NCI-H1105 treated with DMSO at 0.1 percent for 48 hours (cell line): ENCODE measurements at regions not wholly inside any gene's neighbourhood (a gene's known extent, or its start where the extent isn't known, plus 50 kb on each side); places are given as distances from the start of the nearest gene placed in this dataset.

Experiments
- DNase-seq: peaks from one replicate; lab custom pipeline; 2025; lab: John Stamatoyannopoulos, UW

DNA sequence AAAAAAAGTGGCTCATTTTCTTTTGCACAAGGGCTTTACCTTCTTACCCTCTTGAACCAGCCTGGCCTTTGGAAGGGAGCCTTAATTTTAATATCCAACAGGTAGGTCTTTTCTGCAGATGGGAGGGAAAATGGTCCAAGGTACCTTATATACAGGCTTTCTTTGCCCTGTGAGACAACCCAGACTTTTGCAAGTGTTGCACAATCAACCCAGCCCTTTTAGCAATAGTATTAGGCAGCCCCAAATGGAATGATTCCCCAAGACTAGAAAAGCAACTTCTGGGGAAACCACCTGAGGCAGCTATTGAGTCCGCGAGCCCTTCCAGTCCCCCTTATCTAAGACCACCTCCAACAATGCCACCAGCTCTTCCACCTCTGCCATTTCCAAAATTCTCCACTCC lies 1138.3 kb downstream of the XPNPEP1 start:
- DNase-seq: no peak

DNA sequence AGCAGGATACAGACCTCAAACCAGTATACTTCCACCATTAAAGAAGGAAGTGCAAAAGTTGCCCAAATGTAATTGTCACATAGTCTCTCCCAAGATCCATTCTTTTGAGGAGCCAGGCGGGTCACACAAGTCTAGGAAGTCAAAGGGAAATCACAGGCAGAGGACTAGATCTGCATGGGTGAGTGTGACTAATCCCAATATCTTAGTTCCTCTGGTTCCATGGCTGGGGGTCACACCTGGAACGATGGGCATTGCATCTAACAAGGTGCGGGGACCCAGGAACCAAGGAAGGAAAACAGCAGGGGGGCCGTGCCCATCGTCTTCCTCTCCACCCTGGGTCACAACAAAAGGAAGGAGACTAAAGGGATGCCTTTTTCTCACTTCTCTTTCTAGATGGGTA lies 1138.8 kb downstream of the XPNPEP1 start:
- no peak for DNase-seq

DNA sequence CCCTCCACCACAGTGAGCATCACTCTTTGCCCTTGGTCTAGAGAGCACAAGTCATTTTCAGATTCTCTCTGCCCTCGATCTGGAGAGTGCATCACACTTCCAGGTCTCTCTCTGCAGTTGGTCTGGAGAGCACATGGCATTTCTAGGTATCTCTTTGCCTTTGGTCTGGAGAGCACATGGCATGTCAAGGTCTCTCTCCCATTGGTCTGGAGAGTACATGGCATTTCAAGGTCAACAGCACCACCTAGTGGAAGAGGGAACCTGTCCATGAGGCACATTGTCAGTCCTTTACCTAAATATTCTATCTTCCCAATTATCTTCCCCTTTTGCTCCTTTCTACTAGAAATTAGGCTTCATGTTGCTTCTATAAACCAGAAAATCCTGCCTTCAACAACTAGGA lies 1139.4 kb downstream of the XPNPEP1 start:
- peak; percentile 1 for DNase-seq

DNA sequence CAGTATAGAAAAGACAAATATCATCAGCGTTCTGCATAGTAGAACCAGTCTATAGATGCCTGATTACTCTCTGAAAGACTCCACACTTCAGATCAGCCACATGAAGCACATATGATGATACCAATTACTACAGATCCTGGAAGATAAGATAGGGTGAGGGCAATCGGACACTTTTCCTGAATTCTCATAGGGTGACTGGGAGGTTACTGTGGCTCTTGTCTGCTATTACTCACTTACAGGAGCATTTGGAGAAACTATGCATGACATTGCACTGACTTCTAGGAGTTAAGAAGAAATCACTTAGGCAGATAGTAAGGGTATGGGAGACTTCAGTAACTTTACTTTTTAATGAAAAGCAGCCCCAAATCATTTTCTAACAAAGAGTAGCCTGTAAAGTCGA lies 1140.9 kb downstream of the XPNPEP1 start:
- DNase-seq: no peak

DNA sequence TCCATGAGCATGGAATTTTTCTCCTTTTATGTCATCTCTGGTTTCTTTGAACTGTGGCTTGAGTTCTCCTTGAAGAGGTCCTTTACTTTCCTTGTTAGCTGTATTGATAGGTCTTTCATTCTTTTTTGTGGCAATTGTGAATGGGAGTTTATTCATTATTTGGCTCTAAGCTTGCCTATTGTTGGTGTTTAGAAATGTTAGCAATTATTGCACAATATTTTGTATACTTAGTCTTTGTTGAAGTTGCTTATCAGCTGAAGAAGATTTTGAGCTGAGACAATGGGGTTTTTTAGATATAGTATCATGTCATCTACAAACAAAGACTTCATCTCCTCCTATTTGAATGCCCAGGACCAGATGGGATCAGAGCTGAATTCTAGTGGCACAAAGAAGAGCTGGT lies 1143.8 kb downstream of the XPNPEP1 start:
- no peak for DNase-seq

DNA sequence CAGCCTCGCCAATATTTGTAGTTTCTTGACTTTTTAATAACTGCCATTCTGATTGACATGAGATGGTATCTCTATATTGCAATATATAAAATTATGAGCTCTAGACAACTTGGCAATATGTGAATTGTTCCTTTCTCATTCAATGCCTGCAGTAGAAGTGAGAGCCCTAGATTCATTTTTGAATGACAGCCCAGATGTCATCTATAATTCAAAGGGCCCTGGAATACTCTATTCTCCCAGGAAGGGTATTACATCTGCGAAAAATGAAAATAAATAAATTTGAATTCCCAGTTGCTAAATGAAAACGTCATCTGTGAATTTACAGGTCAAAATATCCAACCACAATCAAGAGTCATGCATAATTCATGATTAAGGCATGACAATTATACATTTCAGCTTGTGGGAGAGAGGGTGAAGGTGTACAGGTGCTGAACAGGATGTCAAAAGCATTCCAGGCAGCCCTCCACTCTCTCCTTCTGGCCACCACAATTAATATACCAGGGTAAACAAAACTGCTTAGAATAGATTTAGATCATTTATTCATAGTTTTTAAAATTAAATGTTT lies 1147.3 kb downstream of the XPNPEP1 start:
- DNase-seq: no peak

DNA sequence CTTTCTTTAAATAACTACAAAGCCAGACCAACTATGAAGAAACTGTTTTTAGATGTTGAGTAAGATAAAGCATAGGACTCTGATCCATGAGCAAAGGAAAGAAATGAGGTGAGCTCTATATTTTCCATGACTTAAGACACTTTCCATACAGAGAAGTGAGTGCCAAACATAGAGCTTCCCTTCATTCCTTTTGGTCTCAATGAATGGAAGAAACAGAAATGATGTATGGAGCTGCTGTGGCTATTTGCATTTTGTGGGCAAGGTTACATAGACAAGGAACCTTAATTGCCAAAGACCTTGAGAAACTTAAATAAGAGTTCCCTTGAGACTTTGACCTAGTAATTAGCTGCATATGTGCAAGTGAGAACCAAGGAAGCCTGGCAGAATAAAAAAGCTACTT lies 1152.2 kb downstream of the XPNPEP1 start:
- no peak for DNase-seq

DNA sequence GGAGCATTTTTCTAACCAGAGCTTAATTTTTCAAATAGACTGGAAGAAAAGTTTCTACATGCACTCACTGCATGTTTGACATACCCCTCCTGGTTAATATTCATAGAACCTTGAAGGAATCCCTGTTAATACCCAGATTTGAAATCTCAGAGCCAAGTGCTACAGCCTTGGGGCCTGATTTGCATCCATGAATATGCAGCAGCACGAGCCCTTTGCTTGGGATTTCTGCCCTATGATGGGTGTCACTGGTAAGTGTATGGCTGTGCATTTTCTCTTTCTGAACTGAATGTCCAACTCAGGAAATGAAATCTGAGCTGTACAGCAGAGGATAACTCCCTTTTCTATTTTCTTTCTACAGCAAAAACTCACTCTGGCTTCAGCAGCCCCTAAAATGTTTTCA lies 1157.5 kb downstream of the XPNPEP1 start:
- DNase-seq: no peak

DNA sequence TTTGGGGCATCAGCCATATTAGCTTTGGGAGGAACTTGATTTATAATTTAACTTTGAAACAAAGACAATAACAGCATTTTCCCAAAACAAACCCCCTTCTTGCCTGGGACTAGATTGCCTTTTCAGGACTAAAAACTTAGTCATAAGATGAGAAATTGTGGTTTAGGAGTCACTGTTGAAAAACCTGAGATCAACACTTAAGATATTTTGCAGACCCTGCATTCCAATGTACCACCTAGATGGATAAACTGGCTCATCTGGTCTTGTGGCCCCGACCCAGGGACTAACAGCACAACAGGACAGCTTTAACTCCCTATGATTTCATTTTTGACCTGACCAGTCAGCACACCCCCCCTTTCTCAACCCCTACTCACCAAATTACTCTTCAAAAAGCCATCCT lies 1165.4 kb downstream of the XPNPEP1 start:
- no peak for DNase-seq

DNA sequence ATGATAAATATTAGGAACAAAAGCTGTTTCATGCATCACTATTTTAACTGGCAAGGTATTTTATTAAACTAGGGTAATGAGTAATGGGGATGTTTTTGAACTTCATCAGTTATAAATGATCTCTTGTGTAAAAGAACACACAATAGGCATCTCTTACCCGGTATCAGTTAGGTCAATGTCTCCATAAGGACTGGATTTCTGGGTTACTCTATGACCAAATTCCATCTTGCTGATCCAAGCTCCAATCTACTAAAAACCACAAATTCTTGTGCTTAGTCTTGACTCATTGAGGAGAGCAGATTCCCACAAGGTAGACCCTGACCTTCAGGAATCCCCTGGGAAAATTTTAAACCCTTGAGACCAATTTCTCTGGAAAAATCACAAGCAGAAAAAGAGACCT lies 1167.7 kb downstream of the XPNPEP1 start:
- DNase-seq: no peak

DNA sequence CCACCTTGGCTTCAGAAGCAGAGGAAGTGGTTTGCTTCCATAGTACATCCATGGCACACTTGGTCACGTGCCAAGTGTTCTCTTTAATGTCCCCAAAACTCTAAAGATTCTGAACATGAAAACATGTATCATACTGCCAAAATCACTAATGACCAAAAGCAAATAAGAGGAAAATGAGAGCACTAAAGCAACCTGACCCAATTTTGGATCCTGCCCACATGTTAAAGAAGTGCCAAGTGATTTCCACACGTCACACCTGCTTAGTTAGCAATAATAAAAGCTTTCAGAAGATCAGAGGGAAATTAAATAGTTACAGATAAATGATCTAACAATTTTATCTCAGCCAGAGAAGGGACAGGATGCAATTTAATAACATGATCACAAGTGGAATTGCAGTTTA lies 1170.0 kb downstream of the XPNPEP1 start:
- DNase-seq: peak; percentile 96

DNA sequence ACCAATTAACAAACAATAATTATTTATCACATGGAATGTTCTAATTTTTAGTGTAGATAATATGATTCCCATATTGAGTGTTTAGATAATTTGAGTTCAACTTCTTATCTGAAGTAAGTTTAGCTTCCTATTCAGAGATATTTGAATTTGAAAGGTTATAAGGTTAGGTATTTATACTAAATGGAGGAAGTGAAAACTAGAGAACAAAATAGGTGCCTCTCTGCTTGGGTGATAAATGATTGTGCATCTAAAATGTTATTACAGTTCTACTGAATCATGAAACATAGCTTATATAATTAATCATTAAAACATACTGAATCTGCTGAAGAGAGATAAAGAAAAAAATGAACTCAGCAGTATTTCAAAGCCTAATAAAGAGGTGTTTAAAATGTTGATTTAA lies 1174.3 kb downstream of the XPNPEP1 start:
- no peak for DNase-seq

DNA sequence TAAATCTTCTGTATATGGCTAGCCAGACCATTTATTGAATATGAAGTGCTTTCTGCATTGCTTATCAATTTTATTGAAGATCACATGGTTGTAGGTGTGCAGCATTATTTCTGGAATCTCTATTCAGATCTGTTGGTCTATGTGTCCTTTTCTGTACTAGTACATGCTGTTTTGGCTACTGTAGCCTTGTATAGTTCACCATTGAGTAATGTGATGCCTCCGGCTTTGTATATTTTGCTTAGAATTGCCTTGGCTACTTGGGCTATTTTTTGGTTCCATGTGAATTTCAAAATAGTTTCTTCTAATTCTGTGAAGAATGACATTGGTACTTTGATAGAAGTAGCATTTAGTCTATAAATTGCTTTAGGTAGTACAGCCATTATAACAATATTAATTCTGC lies 1187.2 kb downstream of the XPNPEP1 start:
- DNase-seq: no peak

DNA sequence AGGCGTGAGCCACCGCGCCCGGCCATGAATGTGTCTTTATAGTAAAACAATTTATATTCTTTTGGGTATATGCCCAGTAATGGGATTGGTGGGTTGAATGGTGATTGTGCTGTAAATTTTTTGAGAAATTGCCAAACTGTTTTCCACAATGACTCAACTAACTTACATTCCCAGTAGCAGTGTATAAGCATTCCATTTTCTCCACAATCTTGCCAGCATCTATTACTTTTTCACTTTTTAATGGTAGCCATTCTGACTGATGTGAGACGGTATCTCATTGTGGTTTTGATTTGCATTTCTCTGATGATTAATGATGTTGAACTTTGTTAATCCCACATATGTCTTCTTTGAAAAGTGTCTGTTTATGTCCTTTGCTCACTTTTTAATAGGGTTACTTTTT lies 1187.9 kb downstream of the XPNPEP1 start:
- DNase-seq: no peak

DNA sequence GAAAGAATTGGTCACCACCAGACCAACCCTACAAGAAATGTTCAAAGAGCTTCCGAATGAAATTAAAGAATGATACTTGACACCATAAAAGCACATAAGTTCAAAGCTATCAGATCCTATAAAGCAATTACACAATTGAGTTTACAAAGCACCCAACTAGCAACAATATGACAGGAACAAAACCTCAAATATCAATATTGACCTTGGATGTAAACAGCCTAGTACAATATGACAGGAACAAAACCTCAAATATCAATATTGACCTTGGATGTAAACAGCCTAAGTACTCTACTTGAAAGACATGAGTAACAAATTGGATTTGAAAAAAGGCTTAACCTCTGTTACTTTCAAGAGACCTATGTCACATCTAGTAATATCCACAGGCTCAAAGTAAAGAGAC lies 1201.4 kb downstream of the XPNPEP1 start:
- peak; percentile 24 for DNase-seq

DNA sequence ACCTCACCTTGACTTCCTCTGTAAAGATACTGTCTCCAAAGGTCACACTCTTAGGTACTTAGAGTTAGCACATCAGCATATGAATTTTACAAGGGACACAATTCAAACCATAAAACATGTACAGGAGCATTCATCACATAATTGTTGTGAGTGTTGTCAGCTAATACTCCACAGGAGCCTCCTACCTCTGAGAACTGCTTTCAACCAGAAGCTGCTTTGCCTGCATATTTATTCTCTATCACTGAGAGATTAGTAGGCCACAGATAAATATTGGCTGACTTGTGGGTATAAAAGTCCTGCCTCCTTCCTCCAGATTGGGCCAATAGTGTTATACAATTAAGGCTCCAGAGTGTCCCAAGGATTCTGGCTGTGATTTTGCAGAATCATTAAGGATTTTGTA lies 1207.0 kb downstream of the XPNPEP1 start:
- DNase-seq: no peak

DNA sequence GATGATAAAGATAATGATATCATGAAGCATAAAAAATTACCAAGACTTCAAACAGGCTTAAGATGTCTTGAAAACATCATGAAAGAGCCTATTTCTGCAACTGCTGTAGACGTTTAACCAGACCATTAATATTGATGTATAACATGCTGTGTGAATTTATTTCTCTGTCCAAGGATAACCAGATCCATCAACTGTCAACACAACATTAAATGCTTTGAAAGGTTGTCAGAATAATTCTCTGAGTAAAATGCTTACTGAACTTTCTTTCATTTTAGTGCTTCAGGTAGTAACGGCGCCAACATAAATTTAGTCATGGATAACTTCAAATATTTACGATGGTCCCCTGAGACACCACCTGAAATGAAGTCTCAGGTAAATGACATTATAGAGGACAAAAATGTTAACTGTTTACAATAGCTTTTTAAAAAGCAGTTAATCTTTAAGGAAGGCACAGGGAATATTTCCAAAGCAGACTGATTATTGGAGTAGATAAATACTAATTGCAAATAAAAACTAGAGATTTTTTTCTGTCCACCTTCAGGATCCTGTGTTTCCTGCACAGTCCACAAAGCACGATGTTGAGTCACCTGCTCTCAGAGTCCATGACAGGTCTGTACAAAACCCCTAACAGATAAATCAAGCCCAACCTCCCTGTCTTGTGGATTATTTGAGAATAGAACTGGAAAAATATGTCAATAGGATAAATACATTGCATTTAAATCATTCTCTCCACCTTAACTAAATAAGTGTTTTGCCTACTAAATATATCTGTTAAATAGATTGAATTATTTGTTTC lies 1213.2 kb downstream of the XPNPEP1 start:
- DNase-seq: no peak

DNA sequence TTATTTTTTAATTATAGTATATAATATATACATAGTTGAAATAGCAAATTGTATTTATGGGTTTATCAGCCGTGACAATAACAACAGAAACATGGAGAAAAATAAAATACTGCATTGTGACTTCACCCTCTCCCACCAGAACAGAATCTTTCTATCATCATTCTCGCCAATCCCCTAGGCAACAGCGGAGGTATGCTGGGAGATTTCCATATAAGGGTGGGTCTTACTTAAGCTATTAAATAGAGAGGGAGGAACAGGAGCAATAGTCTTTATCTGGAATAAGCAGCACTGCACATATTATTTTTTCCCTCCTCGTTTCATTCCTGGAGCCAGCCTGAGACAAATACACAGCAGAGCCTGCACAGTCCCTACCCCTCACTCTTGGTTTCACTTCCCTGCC lies 1214.9 kb downstream of the XPNPEP1 start:
- no peak for DNase-seq

DNA sequence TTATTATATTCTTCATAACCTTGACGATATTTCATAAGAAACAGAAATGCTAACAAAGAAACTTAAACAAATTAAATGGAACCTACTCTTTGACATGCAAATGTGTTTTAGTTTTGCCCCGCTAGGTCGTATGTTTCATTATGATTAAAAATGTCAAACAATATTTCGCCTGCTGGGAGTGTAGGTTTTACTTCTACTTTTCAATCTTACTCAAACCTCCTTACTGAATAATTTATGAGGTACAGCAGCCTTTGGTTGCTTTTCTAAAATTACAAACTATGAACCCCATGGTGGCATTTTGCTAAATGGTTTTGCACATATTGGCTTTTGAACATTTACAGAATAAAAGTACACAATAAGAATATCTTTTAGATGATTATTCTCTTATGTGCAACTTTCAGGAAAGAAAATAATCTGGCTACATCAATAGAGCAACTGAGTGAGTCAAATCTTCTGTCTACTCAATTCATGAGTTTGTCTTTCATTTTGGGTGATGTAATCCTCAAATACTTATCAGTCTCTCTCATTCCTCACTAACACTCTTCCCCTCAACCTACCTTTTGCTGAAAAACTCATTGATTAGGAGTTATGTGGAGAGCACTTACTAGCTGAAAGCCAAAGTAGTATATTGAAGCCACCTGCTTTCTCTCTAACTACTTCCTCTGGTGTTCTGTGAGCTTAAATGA lies 1226.4 kb downstream of the XPNPEP1 start:
- no peak for DNase-seq

DNA sequence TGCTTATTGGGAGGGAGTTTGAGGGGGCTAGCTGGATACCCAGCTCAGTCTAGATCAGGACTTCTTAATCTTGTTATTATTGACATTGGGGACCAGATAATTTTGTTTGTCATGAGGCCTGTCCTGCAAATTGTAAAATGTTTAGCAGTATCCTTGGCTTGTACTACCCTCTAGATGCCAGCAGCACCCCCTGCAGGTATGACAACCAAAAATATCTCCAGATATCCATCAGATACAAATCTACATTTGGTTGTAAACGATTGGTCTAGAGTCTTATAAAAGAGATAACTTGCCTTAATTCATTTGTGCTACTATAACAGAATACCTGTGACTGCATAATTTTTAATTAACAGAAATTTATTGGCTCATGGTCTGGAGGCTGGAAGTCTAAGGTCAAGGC lies 1232.2 kb downstream of the XPNPEP1 start:
- DNase-seq: no peak

DNA sequence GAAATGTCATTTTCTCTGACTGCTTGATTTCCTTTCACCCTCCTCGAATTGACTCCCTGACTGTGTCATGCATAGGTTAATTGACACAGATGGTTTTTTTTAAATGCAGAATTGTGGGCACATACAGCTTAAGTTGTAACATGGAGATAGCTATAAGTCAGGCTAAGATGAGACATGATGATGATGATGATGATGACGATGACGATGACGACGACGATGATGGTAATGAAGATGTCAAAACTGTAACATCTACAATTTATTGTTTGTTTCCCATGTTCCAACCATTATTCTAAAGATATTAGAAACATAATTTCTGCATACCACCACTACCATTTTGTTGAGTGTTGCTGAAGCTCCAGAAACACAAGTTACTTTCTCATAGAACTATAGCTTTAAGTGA lies 1232.8 kb downstream of the XPNPEP1 start:
- DNase-seq: no peak

DNA sequence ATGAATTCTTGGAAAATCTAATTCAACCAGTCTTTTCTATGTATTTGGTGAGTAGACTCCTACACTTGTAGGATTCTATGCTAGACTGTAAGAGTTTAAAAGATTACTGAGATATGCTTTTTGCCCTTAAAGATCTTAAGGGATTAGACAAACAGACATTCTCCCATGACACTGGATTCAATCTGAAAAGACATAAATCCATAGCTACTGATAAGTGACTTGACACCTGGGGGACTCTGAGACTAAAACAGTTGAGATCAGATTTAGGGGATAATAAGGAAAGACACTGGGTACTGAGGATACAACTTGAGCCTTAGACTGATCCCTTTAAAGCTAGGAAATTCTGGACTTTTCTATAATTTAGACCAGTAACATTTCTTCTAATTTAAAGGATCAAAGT lies 1233.4 kb downstream of the XPNPEP1 start:
- no peak for DNase-seq

DNA sequence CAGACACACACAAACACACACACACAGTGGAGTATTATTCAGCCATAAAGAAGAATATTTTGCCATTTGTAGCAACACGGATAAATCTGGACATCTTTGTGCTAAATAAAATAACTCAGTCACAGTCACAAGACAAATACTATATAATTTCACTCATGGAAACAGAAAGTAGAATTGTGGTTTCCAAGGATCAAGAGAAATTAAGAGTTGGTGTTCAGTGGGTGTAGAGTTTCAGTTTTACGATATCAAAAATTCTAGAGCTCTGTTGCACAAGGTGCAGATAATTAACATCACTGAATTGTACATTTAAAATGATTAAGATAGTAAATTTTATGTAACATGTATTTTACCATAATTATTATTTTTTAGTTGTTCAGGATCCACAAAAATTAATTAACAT lies 1235.0 kb downstream of the XPNPEP1 start:
- no peak for DNase-seq
